IMR-90 (cell line): ENCODE measurements at regions not wholly inside any gene's neighbourhood (a gene's known extent, or its start where the extent isn't known, plus 50 kb on each side); places are given as distances from the start of the nearest gene placed in this dataset.

Experiments used
- ATAC-seq: fragments of 200-7000 bp; cut with Tn5 transposase; 2 replicates; pipeline ENCODE4 v1.9.1; 2020; ENCODE audit warnings: low read depth, mild to moderate bottlenecking, moderate library complexity
- BruUV-seq: library from RNA; stranded (reverse); fragments of 400-500 nt; replicated peaks from 2 replicates; lab custom pipeline; 2021; lab: Mats Ljungman, UMichigan
- CTCF ChIA-PET: fragments of 300-600 bp; formaldehyde crosslinking; extraction: SDS; loops from one replicate; lab custom pipeline; 2021; ENCODE audit warnings: antibody characterized with exemption; lab: Yijun Ruan, JAX
- POLR2A ChIA-PET: fragments of 300-600 bp; sonication (Branson Sonifier 250); formaldehyde crosslinking; loops from one replicate; lab custom pipeline; 2022; ENCODE audit warnings: antibody characterized with exemption; ENCODE audit not compliant: unreplicated experiment; lab: Charles Lee
- DNase-seq: peaks from one replicate; pipeline ENCODE4 v3.0.0; 2013
- H2AFZ ChIP-seq: replicated peaks from 2 replicates; pipeline ENCODE3; 2013; ENCODE audit warnings: low read length, mild to moderate bottlenecking; ENCODE audit not compliant: poor library complexity
- H2AK5ac ChIP-seq: 2 replicates; pipeline ENCODE4 v1.6.1; 2013; ENCODE audit warnings: low read depth, low read length, inconsistent platforms
- H2AK9ac ChIP-seq: replicated peaks from 2 replicates; pipeline ENCODE3; 2013; ENCODE audit warnings: mild to moderate bottlenecking, low read depth, low read length, moderate library complexity; ENCODE audit not compliant: poor library complexity
- H2BK120ac ChIP-seq: 2 replicates; pipeline ENCODE4 v1.6.1; 2013; ENCODE audit warnings: low read depth, low read length, inconsistent platforms
- H2BK15ac ChIP-seq: 3 replicates; pipeline ENCODE4 v1.6.1; 2013; ENCODE audit warnings: low read depth, low read length, inconsistent platforms
- H2BK20ac ChIP-seq: 2 replicates; pipeline ENCODE4 v1.6.1; 2013; ENCODE audit warnings: low read depth, mild to moderate bottlenecking, inconsistent platforms, low read length, moderate library complexity
- H2BK5ac ChIP-seq: 2 replicates; pipeline ENCODE4 v1.6.1; 2013; ENCODE audit warnings: mild to moderate bottlenecking, low read depth, low read length, inconsistent platforms; ENCODE audit not compliant: poor library complexity, severe bottlenecking
- H3K14ac ChIP-seq: replicated peaks from 2 replicates; pipeline ENCODE4 v1.6.1; 2013; ENCODE audit warnings: low read depth, low read length, inconsistent platforms
- H3K18ac ChIP-seq: 2 replicates; pipeline ENCODE4 v1.6.1; 2013; ENCODE audit warnings: low read depth, low read length, control low read depth
- H3K23ac ChIP-seq: 2 replicates; pipeline ENCODE4 v1.6.1; 2013; ENCODE audit warnings: low read depth, low read length, inconsistent platforms
- H3K27ac ChIP-seq: 2 replicates; pipeline ENCODE4 v1.5.1; 2013; ENCODE audit warnings: mild to moderate bottlenecking, control low read depth, low read length; ENCODE audit not compliant: insufficient read depth
- H3K27me3 ChIP-seq: 2 replicates; pipeline ENCODE4 v1.6.1; 2013; ENCODE audit warnings: low read length; ENCODE audit not compliant: control insufficient read depth, insufficient read depth
- H3K36me3 ChIP-seq: 2 replicates; pipeline ENCODE4 v1.6.1; 2013; ENCODE audit warnings: low read length, mixed read lengths; ENCODE audit not compliant: control insufficient read depth, insufficient read depth
- H3K4ac ChIP-seq: 2 replicates; pipeline ENCODE4 v1.6.1; 2013; ENCODE audit warnings: low read depth, low read length, inconsistent platforms
- H3K4me1 ChIP-seq: 2 replicates; pipeline ENCODE4 v1.6.1; 2013; ENCODE audit warnings: low read length, mixed read lengths; ENCODE audit not compliant: control insufficient read depth, insufficient read depth
- H3K4me2 ChIP-seq: 2 replicates; pipeline ENCODE4 v1.6.1; 2013; ENCODE audit warnings: low read depth, mild to moderate bottlenecking, control low read depth, low read length, moderate library complexity
- H3K4me3 ChIP-seq: 2 replicates; pipeline ENCODE4 v1.5.1; 2013; ENCODE audit warnings: low read depth, mild to moderate bottlenecking, control low read depth, low read length, moderate library complexity; ENCODE audit not compliant: insufficient read depth
- H3K56ac ChIP-seq: 2 replicates; pipeline ENCODE4 v1.6.1; 2013; ENCODE audit warnings: low read length, inconsistent platforms; ENCODE audit not compliant: insufficient read depth; ENCODE audit errors: extremely low read depth
- H3K79me1 ChIP-seq, 2 experiments: 2 replicates each; pipeline ENCODE4 v1.6.1; 2013; ENCODE audit warnings: low read length in 2 of 2, inconsistent platforms in 1 of 2, low read depth in 1 of 2
- H3K9ac ChIP-seq: 2 replicates; pipeline ENCODE4 v1.6.1; 2013; ENCODE audit warnings: low read depth, low read length, control low read depth
- H3K9me1 ChIP-seq: 2 replicates; pipeline ENCODE4 v1.6.1; 2013; ENCODE audit warnings: low read length, inconsistent platforms; ENCODE audit not compliant: insufficient read depth
- H3K9me3 ChIP-seq: 2 replicates; pipeline ENCODE4 v1.6.1; 2013; ENCODE audit warnings: low read length; ENCODE audit not compliant: control insufficient read depth, insufficient read depth
- H4K20me1 ChIP-seq: 2 replicates; pipeline ENCODE4 v1.6.1; 2013; ENCODE audit warnings: low read length, inconsistent platforms; ENCODE audit not compliant: insufficient read depth
- H4K5ac ChIP-seq: 2 replicates; pipeline ENCODE4 v1.6.1; 2013; ENCODE audit warnings: mild to moderate bottlenecking, low read depth, low read length, control low read depth
- H4K8ac ChIP-seq, 2 experiments: 2 replicates each; pipeline ENCODE4 v1.6.1; 2013; ENCODE audit warnings: low read depth in 2 of 2, low read length in 2 of 2, control low read depth in 1 of 2, inconsistent platforms in 1 of 2
- H4K91ac ChIP-seq: 2 replicates; pipeline ENCODE4 v1.6.1; 2013; ENCODE audit warnings: low read depth, low read length, inconsistent platforms; ENCODE audit not compliant: insufficient read depth
- BHLHE40 ChIP-seq: fragments of 150-350 bp; IDR thresholded peaks from 2 replicates; pipeline ENCODE4 v1.6.1; 2016; ENCODE audit warnings: mild to moderate bottlenecking, low read depth, low read length
- CTCF ChIP-seq: conservative IDR thresholded peaks from 2 replicates; pipeline ENCODE4 v1.5.1; 2012; ENCODE audit warnings: mild to moderate bottlenecking, low read depth, low read length, improper control_type of control experiment
- ELK1 ChIP-seq: fragments of 150-350 bp; IDR thresholded peaks from 2 replicates; pipeline ENCODE4 v1.6.1; 2016; ENCODE audit warnings: low read depth, mild to moderate bottlenecking, low read length, moderate library complexity, borderline replicate concordance
- FOS ChIP-seq: fragments of 150-350 bp; IDR thresholded peaks from 2 replicates; pipeline ENCODE4 v1.6.1; 2016; ENCODE audit warnings: low read depth, low read length
- MAZ ChIP-seq: IDR thresholded peaks from 2 replicates; pipeline ENCODE4 v1.6.1; 2012; ENCODE audit warnings: low read depth, mild to moderate bottlenecking, low read length, improper control_type of control experiment, moderate library complexity, borderline replicate concordance
- RAD21 ChIP-seq: IDR thresholded peaks from 2 replicates; pipeline ENCODE4 v1.6.1; 2012; ENCODE audit warnings: low read length, improper control_type of control experiment
- RCOR1 ChIP-seq: IDR thresholded peaks from 2 replicates; pipeline ENCODE4 v1.6.1; 2012; ENCODE audit warnings: mild to moderate bottlenecking, low read length, improper control_type of control experiment; ENCODE audit not compliant: insufficient replicate concordance
- RFX5 ChIP-seq: IDR thresholded peaks from 2 replicates; pipeline ENCODE4 v1.8.0; 2012; ENCODE audit warnings: low read depth, mild to moderate bottlenecking, low read length, moderate library complexity
- WGBS, 2 experiments: methylation state at CpG; one replicate each; pipeline versions ENCODE4 v1.1.5 to v1.1.7; 2013; ENCODE audit warnings: missing lambda C conversion rate in 2 of 2; ENCODE audit not compliant: insufficient read length in 1 of 2; ENCODE audit errors: extremely low coverage in 2 of 2; 5-methylcytosine and 5-hydroxymethylcytosine counted together
- dilution Hi-C: fragments of 300-500 bp; cut with HindIII; formaldehyde crosslinking; loops from one replicate; pipeline ENCODE4 v1.14.3; 2018; ENCODE audit warnings: low sequenced_read_pairs; ENCODE audit not compliant: unreplicated experiment
- in situ Hi-C: fragments of 300-500 bp; cut with MboI; formaldehyde crosslinking; loops from 3 replicates; pipeline ENCODE4 v1.14.3; 2019; ENCODE audit warnings: low sequenced_read_pairs, inconsistent platforms, mixed read lengths
- intact Hi-C: fragments of 100-400 bp; cut with micrococcal nuclease; formaldehyde crosslinking; loops from 2 replicates; pipeline ENCODE4 v1.10.0; 2022

GRCh38 chr13:32829676-32830335 is 186.4 kb upstream of the KL start:
- H4K5ac ChIP-seq, result 0 out of 2 replicates have a peak overlapping the region, but pooled peaks have one; percentile 7
- H4K8ac ChIP-seq, result peak overlapping the region in 1 of 2 experiments; percentile 71; a peak in 3 of 4 replicates
- no peaks in the 10 kb centered on the region for H3K27me3 ChIP-seq
- peak overlapping the region; percentile 69 for H3K4ac ChIP-seq
- peak overlapping the region; percentile 83 for H2BK120ac ChIP-seq
- no peak overlapping the region for H3K9ac ChIP-seq
- H3K4me1 ChIP-seq, result peaks cover 6% of the 10 kb centered on the region
- H3K4me2 ChIP-seq, result peak overlapping the region; percentile 7; the same call in 1 of the 2 replicates
- H4K20me1 ChIP-seq, result no peaks in the 10 kb centered on the region
- H2BK5ac ChIP-seq, result no peak overlapping the region
- H2BK20ac ChIP-seq, result peak overlapping the region; percentile 54; the same call in 1 of the 2 replicates
- in situ Hi-C loops (no loop called here), dilution Hi-C loops (no loop called here), intact Hi-C loops (no loop called here)
- 0 out of 2 replicates have a peak, but pooled peaks have one; percentile 4 for TF ChIP-seq BHLHE40
- TF ChIP-seq FOS, result 0 out of 2 replicates have a peak, but pooled peaks have one; percentile 48
- 0 out of 2 replicates have a peak, but pooled peaks have one; percentile 8 for TF ChIP-seq MAZ
- TF ChIP-seq RCOR1, result peak; percentile 40
- TF ChIP-seq RFX5, result no peak
- no peak for TF ChIP-seq CTCF
- no peak for TF ChIP-seq ELK1
- TF ChIP-seq RAD21, result no peak
- H3K14ac ChIP-seq, result peak overlapping the region; percentile 47
- H2BK15ac ChIP-seq, result peak overlapping the region; percentile 47; the same call in 2 of the 3 replicates
- H3K9me3 ChIP-seq, result peaks cover 3% of the 10 kb centered on the region; the same call in 1 of the 2 replicates
- H3K4me3 ChIP-seq, result no peak overlapping the region
- CTCF ChIA-PET, result interaction anchor here (0.5 to 0.6 kb wide), 2 partner anchors 45 to 708 kb away, joined by 3 read pairs; no protein-coding TSS in a partner anchor
- H3K27ac ChIP-seq, result peak overlapping the region; percentile 22
- H3K56ac ChIP-seq, result peak overlapping the region; percentile 5; the same call in 1 of the 2 replicates
- BruUV-seq, result no TSS peak
- H3K36me3 ChIP-seq, result no peaks in the 10 kb centered on the region
- 40% methylated on average over 1 of the region's 8 CpGs; no CpG with 5 or more reads in 1 of the 2 experiments for WGBS, 2 experiments
- H3K9me1 ChIP-seq, result peaks cover 13% of the 10 kb centered on the region
- peak overlapping the region; percentile 41; the same call in 1 of the 2 replicates for H3K23ac ChIP-seq
- no peak overlapping the region for H2AK9ac ChIP-seq
- DNase-seq (peak; percentile 77), ATAC-seq (peak; percentile 89)
- POLR2A ChIA-PET, result no interaction called here
- H4K91ac ChIP-seq, result peak overlapping the region; percentile 63
- peak overlapping the region; percentile 44 for H2AFZ ChIP-seq
- H3K79me1 ChIP-seq, result no peaks in the 10 kb centered on the region
- 0 out of 2 replicates have a peak overlapping the region, but pooled peaks have one; percentile 14 for H3K18ac ChIP-seq
- no peak overlapping the region for H2AK5ac ChIP-seq
